ENCODE measurements at regions not wholly inside any gene's neighbourhood (a gene's known extent, or its start where the extent isn't known, plus 50 kb on each side); places are given as distances from the start of the nearest gene placed in this dataset.

DNA sequence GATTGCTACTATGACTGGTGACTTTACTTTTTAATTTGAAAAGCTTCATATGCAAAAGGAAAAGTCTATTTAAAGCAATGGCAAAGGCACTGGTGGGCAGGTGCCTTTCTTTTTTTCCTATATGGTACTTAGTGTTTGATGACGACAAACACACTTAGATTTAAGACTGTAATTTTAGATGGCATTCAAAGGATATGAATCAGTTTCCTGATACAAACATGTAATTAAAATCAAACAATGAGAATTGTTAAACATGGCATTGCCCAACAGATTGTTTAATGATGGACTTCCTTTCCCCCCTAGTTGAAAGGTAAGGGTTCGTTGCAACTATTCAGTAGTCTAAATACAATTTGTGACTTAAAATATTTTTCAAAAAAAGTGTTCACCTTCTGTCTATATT lies 106.5 kb upstream of the SEMA3C start:
- intact Hi-C loops (cut with DNase I): no loop called here
- DNase-seq (ENCODE audit: extremely low spot score in 2 of 2): no peak
- TF ChIP-seq POLR2AphosphoS5 (IDR thresholded peaks at IDR 0.05; ENCODE audit: insufficient read depth in 1 of 2, low read depth in 1 of 2): no peak
- TF ChIP-seq, protein P1, sequence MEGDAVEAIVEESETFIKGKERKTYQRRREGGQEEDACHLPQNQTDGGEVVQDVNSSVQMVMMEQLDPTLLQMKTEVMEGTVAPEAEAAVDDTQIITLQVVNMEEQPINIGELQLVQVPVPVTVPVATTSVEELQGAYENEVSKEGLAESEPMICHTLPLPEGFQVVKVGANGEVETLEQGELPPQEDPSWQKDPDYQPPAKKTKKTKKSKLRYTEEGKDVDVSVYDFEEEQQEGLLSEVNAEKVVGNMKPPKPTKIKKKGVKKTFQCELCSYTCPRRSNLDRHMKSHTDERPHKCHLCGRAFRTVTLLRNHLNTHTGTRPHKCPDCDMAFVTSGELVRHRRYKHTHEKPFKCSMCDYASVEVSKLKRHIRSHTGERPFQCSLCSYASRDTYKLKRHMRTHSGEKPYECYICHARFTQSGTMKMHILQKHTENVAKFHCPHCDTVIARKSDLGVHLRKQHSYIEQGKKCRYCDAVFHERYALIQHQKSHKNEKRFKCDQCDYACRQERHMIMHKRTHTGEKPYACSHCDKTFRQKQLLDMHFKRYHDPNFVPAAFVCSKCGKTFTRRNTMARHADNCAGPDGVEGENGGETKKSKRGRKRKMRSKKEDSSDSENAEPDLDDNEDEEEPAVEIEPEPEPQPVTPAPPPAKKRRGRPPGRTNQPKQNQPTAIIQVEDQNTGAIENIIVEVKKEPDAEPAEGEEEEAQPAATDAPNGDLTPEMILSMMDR (IDR thresholded peaks at IDR 0.05): no peak
- TF ChIP-seq POLR2A (IDR thresholded peaks at IDR 0.05): no peak
- H3K27ac ChIP-seq: no peak overlapping the region
- peaks cover 11% of the 10 kb centered on the region for H3K4me1 ChIP-seq
- no peaks in the 10 kb centered on the region for H3K9me3 ChIP-seq
- no peaks in the 10 kb centered on the region for H3K27me3 ChIP-seq
- H3K36me3 ChIP-seq: no peaks in the 10 kb centered on the region
- H3K4me3 ChIP-seq: no peak overlapping the region

DNA sequence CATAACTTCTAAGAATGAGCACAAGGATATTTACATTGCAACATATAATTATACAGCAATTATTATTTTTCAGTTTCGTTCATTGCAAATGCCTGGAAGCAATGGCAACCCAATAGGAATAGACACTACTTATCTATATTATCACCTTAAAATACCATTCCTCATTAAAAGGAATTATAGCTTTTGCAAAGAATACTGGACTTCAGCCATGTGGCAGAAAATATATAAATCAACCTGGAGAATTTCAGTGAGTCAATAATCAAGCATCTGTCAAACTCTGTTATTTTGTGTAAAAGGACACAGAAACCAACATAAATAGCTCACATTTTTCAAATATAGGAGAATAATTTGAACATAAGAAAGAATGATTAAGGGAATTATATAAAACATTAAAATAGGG lies 96.1 kb upstream of the SEMA3C start:
- no peak for DNase-seq (ENCODE audit: extremely low spot score in 2 of 2)
- H3K9me3 ChIP-seq: no peaks in the 10 kb centered on the region

DNA sequence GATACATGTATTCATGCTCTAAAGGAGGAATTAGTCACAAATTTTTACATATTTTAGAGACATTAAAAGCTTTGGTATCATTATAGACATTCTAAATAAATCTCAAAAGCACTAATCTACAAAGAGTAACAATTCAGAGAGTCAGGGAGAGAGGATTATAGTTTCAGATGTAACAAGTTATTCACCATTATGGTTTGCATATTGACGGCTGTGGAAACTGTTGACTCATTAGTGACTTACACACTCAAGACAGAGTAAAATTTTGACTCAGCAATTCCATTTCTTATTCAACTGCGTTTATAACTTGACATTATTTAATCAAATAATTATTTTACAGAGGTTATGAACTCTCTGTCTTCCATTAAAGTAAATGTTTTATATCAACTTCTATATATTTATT lies 95.4 kb upstream of the SEMA3C start:
- Histone ChIP-seq H3K4me3 (no peak overlapping the region), H3K27me3 (no peaks in the 10 kb centered on the region), H3K9me3 (no peaks in the 10 kb centered on the region), H3K27ac (no peak overlapping the region), H3K36me3 (no peaks in the 10 kb centered on the region), H3K4me1 (peaks cover 13% of the 10 kb centered on the region)
- TF ChIP-seq POLR2A (IDR thresholded peaks at IDR 0.05): no peak
- TF ChIP-seq, protein P1 (IDR thresholded peaks at IDR 0.05): no peak
- TF ChIP-seq POLR2AphosphoS5 (IDR thresholded peaks at IDR 0.05; ENCODE audit: insufficient read depth in 1 of 2, low read depth in 1 of 2): peak in 1 of 2 donors; percentile 51
- intact Hi-C loops (cut with DNase I): no loop called here
- DNase-seq (ENCODE audit: extremely low spot score in 2 of 2): no peak

More for the DNA sequence above, 96.1 kb upstream of the SEMA3C start:
- Histone ChIP-seq H3K36me3 (no peaks in the 10 kb centered on the region), H3K4me1 (peaks cover 12% of the 10 kb centered on the region), H3K4me3 (no peak overlapping the region), H3K27ac (no peak overlapping the region), H3K27me3 (no peaks in the 10 kb centered on the region)
- intact Hi-C loops (cut with DNase I): no loop called here
- TF ChIP-seq, protein P1 (IDR thresholded peaks at IDR 0.05): no peak
- TF ChIP-seq POLR2A (IDR thresholded peaks at IDR 0.05) (no peak), POLR2AphosphoS5 (IDR thresholded peaks at IDR 0.05; ENCODE audit: insufficient read depth in 1 of 2, low read depth in 1 of 2) (no peak)

DNA sequence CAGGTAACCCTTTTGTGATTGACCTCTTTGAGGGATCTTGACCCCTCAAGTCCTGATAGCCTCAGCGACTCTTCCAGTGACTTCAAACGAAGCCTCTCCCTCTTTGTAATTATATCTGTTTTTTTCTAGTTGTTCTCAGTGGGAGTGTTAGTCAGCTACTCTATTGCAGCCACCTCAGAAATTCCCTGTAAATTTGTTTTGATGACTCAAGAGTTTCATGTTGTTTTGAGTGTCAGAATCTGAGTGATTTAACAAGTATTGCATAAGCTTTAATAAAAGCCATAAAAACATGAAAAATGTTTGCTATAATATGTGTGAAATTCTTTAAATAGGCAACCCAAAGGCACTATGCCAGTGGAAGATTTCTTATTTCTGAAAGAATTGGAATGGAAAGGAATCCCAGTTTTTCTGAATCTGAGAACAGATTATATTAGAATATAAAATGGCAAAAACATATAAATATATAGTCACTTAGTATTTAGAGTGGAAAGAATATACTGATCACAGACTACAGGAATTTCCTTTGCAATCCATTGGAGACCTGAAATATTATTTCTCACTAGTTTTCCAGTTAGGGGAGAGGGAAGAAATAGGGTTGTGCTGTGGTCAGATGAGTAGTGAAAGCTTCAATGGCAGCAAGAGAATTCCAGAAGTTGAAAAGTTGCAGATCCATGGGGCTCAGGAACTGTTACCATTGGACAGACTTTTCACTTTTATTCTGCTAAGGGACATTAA lies 94.4 kb upstream of the SEMA3C start:
- Histone ChIP-seq H3K36me3 (no peaks in the 10 kb centered on the region), H3K9me3 (no peaks in the 10 kb centered on the region), H3K27me3 (no peaks in the 10 kb centered on the region), H3K4me1 (peaks cover 19% of the 10 kb centered on the region), H3K27ac (peak overlapping the region; percentile 47), H3K4me3 (no peak overlapping the region)
- intact Hi-C loops (cut with DNase I): no loop called here
- no peak for DNase-seq (ENCODE audit: extremely low spot score in 2 of 2)
- peak in 1 of 2 donors; percentile 84 for TF ChIP-seq POLR2AphosphoS5 (IDR thresholded peaks at IDR 0.05; ENCODE audit: insufficient read depth in 1 of 2, low read depth in 1 of 2)
- no peak for TF ChIP-seq POLR2A (IDR thresholded peaks at IDR 0.05)

DNA sequence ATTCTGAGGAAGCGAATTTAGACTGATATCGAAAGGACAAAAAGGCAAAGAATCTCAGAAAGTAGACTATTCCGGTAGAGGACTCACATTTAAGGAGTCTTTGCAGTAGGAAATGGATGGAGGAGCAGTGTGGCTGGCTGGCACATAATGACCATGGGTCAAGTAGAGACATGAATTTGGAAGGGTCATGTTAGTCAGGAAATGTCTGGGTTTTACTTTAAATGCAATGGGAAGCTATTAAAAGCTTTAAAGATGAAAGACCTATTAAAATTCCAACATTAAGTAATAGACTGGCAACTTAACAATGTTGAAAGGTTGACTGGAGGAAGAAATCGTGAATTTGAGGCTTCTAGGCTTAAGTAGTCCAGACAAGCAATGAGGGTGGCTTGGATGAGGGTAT lies 90.0 kb upstream of the SEMA3C start:
- H3K27me3 ChIP-seq: no peaks in the 10 kb centered on the region
- DNase-seq (ENCODE audit: extremely low spot score in 2 of 2): no peak
- no peaks in the 10 kb centered on the region for H3K9me3 ChIP-seq
- H3K27ac ChIP-seq: no peak overlapping the region
- H3K4me3 ChIP-seq: no peak overlapping the region
- TF ChIP-seq POLR2A (IDR thresholded peaks at IDR 0.05) (no peak), POLR2AphosphoS5 (IDR thresholded peaks at IDR 0.05; ENCODE audit: insufficient read depth in 1 of 2, low read depth in 1 of 2) (no peak)
- TF ChIP-seq, protein P1 (IDR thresholded peaks at IDR 0.05): no peak
- H3K36me3 ChIP-seq: no peaks in the 10 kb centered on the region
- peaks cover 35% of the 10 kb centered on the region for H3K4me1 ChIP-seq
- intact Hi-C loops (cut with DNase I): loop anchor here (5.0 kb wide), 1 partner anchor 1737 kb away; no protein-coding TSS in a partner anchor
